Endothelial cell of umbilical vein (primary cell): ENCODE measurements at regions not wholly inside any gene's neighbourhood (a gene's known extent, or its start where the extent isn't known, plus 50 kb on each side); places are given as distances from the start of the nearest gene placed in this dataset.

ENCODE experiments used
- BruUV-seq: library from RNA; stranded (reverse); fragments of 400-500 nt; replicated peaks from 2 replicates; lab custom pipeline; 2021; lab: Mats Ljungman, UMichigan
- CTCF ChIA-PET: fragments of 300-600, 350-600 bp; sonication (Branson Sonifier 250); formaldehyde crosslinking; loops from one replicate; lab custom pipeline; 2021; ENCODE audit warnings: antibody characterized with exemption, inconsistent platforms; lab: Charles Lee
- POLR2A ChIA-PET: fragments of 300-600, 350-600 bp; sonication (Branson Sonifier 250); formaldehyde crosslinking; loops from one replicate; lab custom pipeline; 2021; ENCODE audit warnings: antibody characterized with exemption, inconsistent platforms; lab: Charles Lee
- DNase-seq: peaks from one replicate; pipeline ENCODE4 v3.0.0-alpha.2; 2011; ENCODE audit warnings: low read depth, low spot score
- FAIRE-seq: peaks from 2 replicates; lab custom pipeline; 2011; peaks lifted over from hg19 to GRCh38; lab: Jason Lieb, UNC
- H2AFZ ChIP-seq: 2 replicates; pipeline ENCODE4 v1.6.0; 2012; ENCODE audit warnings: low read depth, low read length, control low read depth, inconsistent platforms
- H3K27ac ChIP-seq: 2 replicates; pipeline ENCODE4 v1.5.1; 2011; ENCODE audit warnings: low read depth, mild to moderate bottlenecking, control low read depth, low read length, moderate library complexity; ENCODE audit not compliant: insufficient read depth
- H3K27me3 ChIP-seq, 2 experiments: 2 replicates each; pipeline versions ENCODE4 v1.6.0 to v1.6.1; 2011; ENCODE audit warnings: low read length in 2 of 2, mixed read lengths in 1 of 2; ENCODE audit not compliant: control insufficient read depth in 2 of 2, insufficient read depth in 2 of 2
- H3K36me3 ChIP-seq, 2 experiments: 2 replicates in 1 of 2; 3 replicates in 1 of 2; pipeline ENCODE4 v1.5.1; 2011; ENCODE audit warnings: low read length in 2 of 2, mild to moderate bottlenecking in 1 of 2, moderate library complexity in 1 of 2; ENCODE audit not compliant: control insufficient read depth in 2 of 2, insufficient read depth in 2 of 2; ENCODE audit errors: extremely low read depth in 1 of 2
- H3K4me1 ChIP-seq: 3 replicates; pipeline ENCODE4 v1.5.1; 2011; ENCODE audit warnings: mild to moderate bottlenecking, low read length; ENCODE audit not compliant: control insufficient read depth, insufficient read depth; ENCODE audit errors: extremely low read depth
- H3K4me2 ChIP-seq: 2 replicates; pipeline ENCODE4 v1.6.1; 2011; ENCODE audit warnings: low read length, control low read depth, mixed read lengths; ENCODE audit not compliant: insufficient read depth
- H3K4me3 ChIP-seq, 3 experiments: fragments of 200-600 bp in 1 of 3; sonication (generic), shearing (Covaris generic) in 1 of 3; replicated peaks in 1 of 3; 2 replicates each; pipeline ENCODE4 v1.5.1; 2011 to 2016; ENCODE audit warnings: control low read depth in 3 of 3, low read length in 3 of 3, mild to moderate bottlenecking in 2 of 3, inconsistent platforms in 1 of 3, low read depth in 1 of 3, moderate library complexity in 1 of 3; ENCODE audit not compliant: insufficient read depth in 1 of 3
- H3K79me2 ChIP-seq: 2 replicates; pipeline ENCODE4 v1.6.0; 2012; ENCODE audit warnings: low read length, inconsistent platforms; ENCODE audit not compliant: control insufficient read depth, insufficient read depth
- H3K9ac ChIP-seq: replicated peaks from 2 replicates; pipeline ENCODE3; 2011; ENCODE audit warnings: low read length, control low read depth; ENCODE audit not compliant: insufficient read depth; ENCODE audit errors: extremely low read depth
- H3K9me1 ChIP-seq: replicated peaks from 3 replicates; pipeline ENCODE4 v1.6.0; 2011; ENCODE audit warnings: mild to moderate bottlenecking, low read length; ENCODE audit not compliant: control insufficient read depth, insufficient read depth; ENCODE audit errors: extremely low read depth
- H3K9me3 ChIP-seq: replicated peaks from 2 replicates; pipeline ENCODE4 v1.5.1; 2012; ENCODE audit warnings: low read length, inconsistent platforms; ENCODE audit not compliant: control insufficient read depth, insufficient read depth
- H4K20me1 ChIP-seq: replicated peaks from 2 replicates; pipeline ENCODE3; 2011; ENCODE audit warnings: mild to moderate bottlenecking, low read length; ENCODE audit not compliant: control insufficient read depth, insufficient read depth; ENCODE audit errors: extremely low read depth
- EZH2 ChIP-seq: IDR thresholded peaks from 2 replicates; pipeline ENCODE4 v1.6.1; 2012; ENCODE audit warnings: borderline replicate concordance, low read depth, mild to moderate bottlenecking, moderate library complexity, low read length, inconsistent platforms; ENCODE audit not compliant: severe bottlenecking
- FOS ChIP-seq: IDR thresholded peaks from 2 replicates; pipeline ENCODE4 v1.6.1; 2011; ENCODE audit warnings: mild to moderate bottlenecking, low read length, moderate library complexity, borderline replicate concordance; ENCODE audit not compliant: insufficient read depth
- GATA2 ChIP-seq: IDR thresholded peaks from 2 replicates; pipeline ENCODE4 v1.7.0; 2011; ENCODE audit warnings: low read depth, mild to moderate bottlenecking, moderate library complexity, mixed read lengths, low read length; ENCODE audit not compliant: insufficient read length, insufficient read depth
- JUN ChIP-seq: IDR thresholded peaks from 2 replicates; pipeline ENCODE4 v1.6.1; 2011; ENCODE audit warnings: borderline replicate concordance, low read depth; ENCODE audit not compliant: insufficient read length, insufficient read depth
- MYC ChIP-seq: IDR thresholded peaks from one replicate; pipeline ENCODE4 v1.6.1; 2011; ENCODE audit warnings: mild to moderate bottlenecking, low read depth, low read length
- POLR2A ChIP-seq: IDR thresholded peaks from 2 replicates; pipeline ENCODE4 v1.6.1; 2012; ENCODE audit warnings: low read depth, mild to moderate bottlenecking, control low read depth, low read length
- POLR2AphosphoS5 ChIP-seq: IDR thresholded peaks from 2 replicates; pipeline ENCODE4 v1.6.1; 2012; ENCODE audit warnings: low read depth, mild to moderate bottlenecking, control low read depth, low read length, moderate library complexity; ENCODE audit not compliant: insufficient read depth
- dilution Hi-C: fragments of 300-500 bp; cut with MboI; formaldehyde crosslinking; loops from one replicate; pipeline ENCODE4 v1.15.0; 2019; ENCODE audit warnings: low sequenced_read_pairs; ENCODE audit not compliant: extremely low pct_ligation_motif_present
- intact Hi-C: fragments of 100-400 bp; cut with micrococcal nuclease; formaldehyde crosslinking; loops from one replicate; pipeline ENCODE4 v1.10.0; 2022
- TF ChIP-seq, protein P1 (sequence below), 2 donors: IDR thresholded peaks; 1 replicate in 1 of 2; 2 replicates in 1 of 2; pipeline ENCODE4 v1.5.1; 2011; ENCODE audit warnings: low read length in 2 of 2, mild to moderate bottlenecking in 2 of 2, moderate library complexity in 2 of 2, control low read depth in 1 of 2, inconsistent platforms in 1 of 2, low read depth in 1 of 2; ENCODE audit not compliant: insufficient read depth in 1 of 2; ENCODE audit errors: extremely low read depth in 1 of 2
- TF ChIP-seq, protein P2 (sequence below): IDR thresholded peaks from 2 replicates; pipeline ENCODE4 v1.6.1; 2011; ENCODE audit not compliant: insufficient read depth, insufficient read length

DNA sequence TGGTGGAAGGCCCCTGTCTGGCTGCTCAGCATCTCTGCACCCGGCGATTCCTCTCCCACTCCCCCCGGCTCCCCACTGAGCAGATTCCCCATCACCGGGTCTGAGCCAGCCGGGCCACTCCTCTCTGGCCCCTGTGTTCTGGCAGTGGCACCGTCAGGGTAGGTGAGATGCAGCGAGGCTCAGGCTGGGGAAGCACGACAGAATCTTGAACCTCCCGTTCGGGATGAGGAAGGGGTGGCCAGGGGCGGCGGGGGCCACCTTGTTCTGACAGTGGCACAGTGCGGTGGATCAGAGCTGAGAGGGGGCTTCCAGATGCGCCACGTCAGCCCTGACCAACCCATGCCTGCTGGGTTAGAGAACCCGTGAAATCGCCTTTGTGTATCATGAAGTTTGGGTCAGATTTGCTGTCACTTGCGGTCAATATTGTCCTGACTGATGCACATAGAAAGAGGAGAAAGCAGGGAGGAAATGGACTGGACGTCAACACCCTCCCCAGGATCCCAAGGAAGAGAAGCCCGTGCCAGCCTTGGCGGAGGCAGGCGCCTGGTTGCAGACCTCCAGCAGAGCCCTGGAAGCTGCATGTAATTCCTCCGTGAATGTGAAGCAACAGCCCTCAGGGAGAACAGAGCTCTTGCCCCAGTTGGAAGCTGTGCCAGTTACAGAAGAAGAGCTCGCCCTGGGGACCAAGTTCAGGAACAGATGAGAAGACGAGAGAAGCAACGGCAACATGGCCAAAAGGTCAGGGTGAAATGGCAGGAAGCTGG, 137.1 kb upstream of the SFSWAP start:
- Histone ChIP-seq H3K27me3 (no peaks in the 10 kb centered on the region), H3K4me3 (no peak overlapping the region), H3K9me1 (no peaks in the 10 kb centered on the region), H4K20me1 (no peaks in the 10 kb centered on the region), H3K9me3 (no peaks in the 10 kb centered on the region), H3K9ac (no peak overlapping the region), H3K36me3 (no peaks in the 10 kb centered on the region), H3K79me2 (no peaks in the 10 kb centered on the region), H3K4me1 (no peaks in the 10 kb centered on the region), H2AFZ (no peak overlapping the region), H3K27ac (no peak overlapping the region), H3K4me2 (no peak overlapping the region)
- POLR2A ChIA-PET = no interaction called here
- dilution Hi-C loops (no loop called here), intact Hi-C loops (no loop called here)
- FAIRE-seq (no peak), DNase-seq (no peak)
- TF ChIP-seq, protein P1, sequence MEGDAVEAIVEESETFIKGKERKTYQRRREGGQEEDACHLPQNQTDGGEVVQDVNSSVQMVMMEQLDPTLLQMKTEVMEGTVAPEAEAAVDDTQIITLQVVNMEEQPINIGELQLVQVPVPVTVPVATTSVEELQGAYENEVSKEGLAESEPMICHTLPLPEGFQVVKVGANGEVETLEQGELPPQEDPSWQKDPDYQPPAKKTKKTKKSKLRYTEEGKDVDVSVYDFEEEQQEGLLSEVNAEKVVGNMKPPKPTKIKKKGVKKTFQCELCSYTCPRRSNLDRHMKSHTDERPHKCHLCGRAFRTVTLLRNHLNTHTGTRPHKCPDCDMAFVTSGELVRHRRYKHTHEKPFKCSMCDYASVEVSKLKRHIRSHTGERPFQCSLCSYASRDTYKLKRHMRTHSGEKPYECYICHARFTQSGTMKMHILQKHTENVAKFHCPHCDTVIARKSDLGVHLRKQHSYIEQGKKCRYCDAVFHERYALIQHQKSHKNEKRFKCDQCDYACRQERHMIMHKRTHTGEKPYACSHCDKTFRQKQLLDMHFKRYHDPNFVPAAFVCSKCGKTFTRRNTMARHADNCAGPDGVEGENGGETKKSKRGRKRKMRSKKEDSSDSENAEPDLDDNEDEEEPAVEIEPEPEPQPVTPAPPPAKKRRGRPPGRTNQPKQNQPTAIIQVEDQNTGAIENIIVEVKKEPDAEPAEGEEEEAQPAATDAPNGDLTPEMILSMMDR (IDR thresholded peaks at IDR 0.05; ENCODE audit: extremely low read depth in 1 of 2, insufficient read depth in 1 of 2, low read depth in 1 of 2, low read length in 2 of 2) = no peak
- no peak for TF ChIP-seq JUN
- no peak for TF ChIP-seq GATA2
- TF ChIP-seq FOS = no peak
- TF ChIP-seq, protein P2, sequence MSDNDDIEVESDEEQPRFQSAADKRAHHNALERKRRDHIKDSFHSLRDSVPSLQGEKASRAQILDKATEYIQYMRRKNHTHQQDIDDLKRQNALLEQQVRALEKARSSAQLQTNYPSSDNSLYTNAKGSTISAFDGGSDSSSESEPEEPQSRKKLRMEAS = no peak
- TF ChIP-seq MYC = no peak
- no peak for TF ChIP-seq EZH2
- no peak for TF ChIP-seq POLR2A
- no peak for TF ChIP-seq POLR2AphosphoS5
- BruUV-seq = no TSS peak
- CTCF ChIA-PET = no interaction called here
